CD14-positive monocyte (primary cell): ENCODE measurements at regions not wholly inside any gene's neighbourhood (a gene's known extent, or its start where the extent isn't known, plus 50 kb on each side); places are given as distances from the start of the nearest gene placed in this dataset.

Experiments
- DNase-seq, 3 donors: peaks; one replicate each; pipeline ENCODE4 v3.0.0-alpha.2; 2011 to 2022
- H2AFZ ChIP-seq: 2 replicates; pipeline ENCODE4 v1.6.0; 2012; ENCODE audit warnings: mild to moderate bottlenecking, low read depth, low read length, inconsistent platforms; ENCODE audit not compliant: insufficient read depth, poor library complexity, severe bottlenecking
- H3K27ac ChIP-seq, 2 donors: 1 replicate in 1 of 2; 2 replicates in 1 of 2; pipeline ENCODE4 v1.5.1; 2012 to 2013; ENCODE audit warnings: low read length in 2 of 2, control low read depth in 1 of 2, inconsistent platforms in 1 of 2, low read depth in 1 of 2, mild to moderate bottlenecking in 1 of 2
- H3K27me3 ChIP-seq, 2 donors: one replicate each; pipeline versions ENCODE4 v1.6.0 to v1.6.1; 2011 to 2013; ENCODE audit warnings: low read length in 2 of 2; ENCODE audit not compliant: control insufficient read depth in 2 of 2, insufficient read depth in 2 of 2
- H3K36me3 ChIP-seq, 2 donors: replicated peaks in 1 of 2; 1 replicate in 1 of 2; 2 replicates in 1 of 2; pipeline versions ENCODE4 v1.5.1 to v1.6.1; 2012 to 2013; ENCODE audit warnings: low read length in 2 of 2, control low read depth in 1 of 2, inconsistent platforms in 1 of 2, mild to moderate bottlenecking in 1 of 2; ENCODE audit not compliant: insufficient read depth in 2 of 2, control insufficient read depth in 1 of 2
- H3K4me1 ChIP-seq, 2 donors: 1 replicate in 1 of 2; 2 replicates in 1 of 2; pipeline versions ENCODE4 v1.5.1 to v1.6.1; 2012 to 2013; ENCODE audit warnings: low read length in 2 of 2, control low read depth in 1 of 2, inconsistent platforms in 1 of 2, mild to moderate bottlenecking in 1 of 2, moderate library complexity in 1 of 2; ENCODE audit not compliant: insufficient read depth in 2 of 2, control insufficient read depth in 1 of 2
- H3K4me2 ChIP-seq: replicated peaks from 2 replicates; pipeline ENCODE3; 2012; ENCODE audit warnings: low read length, moderate library complexity, mild to moderate bottlenecking; ENCODE audit not compliant: poor library complexity, severe bottlenecking; ENCODE audit errors: extremely low read depth
- H3K4me3 ChIP-seq, 3 experiments: fragments of 200-600 bp in 1 of 3; sonication (generic) in 1 of 3; replicated peaks in 1 of 3; 1 replicate in 2 of 3; 2 replicates in 1 of 3; pipeline ENCODE4 v1.5.1; 2011 to 2013; ENCODE audit warnings: low read length in 3 of 3, mild to moderate bottlenecking in 3 of 3, control low read depth in 2 of 3, low read depth in 2 of 3, inconsistent platforms in 1 of 3, moderate library complexity in 1 of 3
- H3K79me2 ChIP-seq: 2 replicates; pipeline ENCODE4 v1.6.0; 2012; ENCODE audit warnings: mild to moderate bottlenecking, control low read depth, inconsistent platforms, low read length, moderate library complexity; ENCODE audit not compliant: insufficient read depth
- H3K9ac ChIP-seq: 2 replicates; pipeline ENCODE4 v1.6.0; 2017; ENCODE audit warnings: low read length, mild to moderate bottlenecking; ENCODE audit not compliant: insufficient read depth, poor library complexity, severe bottlenecking
- H3K9me3 ChIP-seq, 2 donors: replicated peaks in 1 of 2; 1 replicate in 1 of 2; 2 replicates in 1 of 2; pipeline versions ENCODE4 v1.5.1 to v1.6.1; 2012 to 2013; ENCODE audit warnings: low read length in 2 of 2, control low read depth in 1 of 2; ENCODE audit not compliant: control insufficient read depth in 1 of 2, insufficient read depth in 1 of 2
- H4K20me1 ChIP-seq: 2 replicates; pipeline ENCODE4 v1.6.0; 2012; ENCODE audit warnings: mild to moderate bottlenecking, low read length, control low read depth, moderate library complexity; ENCODE audit not compliant: insufficient read depth
- H3K27ac Mint-ChIP-seq, 7 donors: one replicate each; pipeline ENCODE4 v1.8.0; 2020; ENCODE audit warnings: mild to moderate bottlenecking in 7 of 7, mixed read lengths in 7 of 7, moderate library complexity in 6 of 7, inconsistent platforms in 2 of 7
- H3K27me3 Mint-ChIP-seq, 3 donors: one replicate each; pipeline ENCODE4 v1.8.0; 2021 to 2022; ENCODE audit warnings: low read depth in 3 of 3, mild to moderate bottlenecking in 3 of 3, mixed read lengths in 3 of 3, moderate library complexity in 3 of 3, inconsistent platforms in 1 of 3
- H3K36me3 Mint-ChIP-seq, 2 donors: one replicate each; pipeline ENCODE4 v1.8.0; 2020; ENCODE audit warnings: mixed read lengths in 2 of 2, inconsistent platforms in 1 of 2, mild to moderate bottlenecking in 1 of 2
- H3K4me1 Mint-ChIP-seq: one replicate; pipeline ENCODE4 v1.8.0; 2020; ENCODE audit warnings: mild to moderate bottlenecking, mixed read lengths
- H3K4me3 Mint-ChIP-seq, 2 donors: one replicate each; pipeline ENCODE4 v1.8.0; 2020; ENCODE audit warnings: mild to moderate bottlenecking in 2 of 2, mixed read lengths in 2 of 2, moderate library complexity in 1 of 2
- H3K9me3 Mint-ChIP-seq, 7 donors: one replicate each; pipeline ENCODE4 v1.8.0; 2020 to 2022; ENCODE audit warnings: mixed read lengths in 7 of 7, mild to moderate bottlenecking in 6 of 7, moderate library complexity in 6 of 7, inconsistent platforms in 2 of 7
- WGBS: methylation state at CpG from one replicate; pipeline ENCODE4 v1.1.5; 2013; ENCODE audit warnings: missing lambda C conversion rate; ENCODE audit not compliant: insufficient coverage; 5-methylcytosine and 5-hydroxymethylcytosine counted together
- intact Hi-C, 2 donors: fragments of 100-400 bp; cut with micrococcal nuclease; formaldehyde crosslinking; loops; one replicate each; pipeline versions ENCODE4 v1.15.0 to v1.15.1; 2023
- TF ChIP-seq, protein P1 (sequence below): fragments of 200-600 bp; IDR thresholded peaks from one replicate; pipeline ENCODE4 v1.8.0; 2022; ENCODE audit warnings: antibody characterized with exemption, mild to moderate bottlenecking

DNA sequence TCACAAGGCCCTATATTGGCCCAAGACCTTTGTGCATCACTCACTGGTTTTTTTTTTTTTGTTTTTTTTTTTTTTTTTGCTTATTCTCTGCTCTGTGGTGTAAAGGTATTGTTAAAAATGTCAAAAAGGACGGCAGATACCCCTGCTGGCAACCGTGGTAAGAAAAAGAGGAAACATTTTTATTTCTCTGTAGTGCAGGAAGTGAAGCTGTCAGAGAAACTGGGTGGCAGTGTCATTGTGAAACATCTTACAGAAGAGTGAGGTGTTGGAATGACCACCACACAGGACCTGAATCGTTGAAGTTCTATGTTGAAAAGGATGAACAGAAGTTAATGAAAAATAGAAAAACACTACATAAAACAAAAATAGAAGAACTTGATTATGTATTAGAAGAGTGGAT is 346.4 kb downstream of the FGF9 start:
- H3K4me1 Mint-ChIP-seq = peaks cover 4% of the 10 kb centered on the region
- no peak overlapping the region for H3K4me3 Mint-ChIP-seq
- no peaks in the 10 kb centered on the region for H3K36me3 ChIP-seq
- H3K4me3 ChIP-seq = no peak overlapping the region
- intact Hi-C loops = no loop called here
- peaks cover 0 to 4% of the 10 kb centered on the region in 2 donors for H3K4me1 ChIP-seq
- H3K27me3 Mint-ChIP-seq = no peaks in the 10 kb centered on the region
- no peaks in the 10 kb centered on the region for H3K9me3 ChIP-seq
- no peaks in the 10 kb centered on the region for H3K36me3 Mint-ChIP-seq
- peaks cover 0 to 3% (median 0%) of the 10 kb centered on the region in 7 donors for H3K9me3 Mint-ChIP-seq
- no CpG with 5 or more reads among the region's 3 CpGs for WGBS
- no peak overlapping the region for H3K27ac Mint-ChIP-seq
- TF ChIP-seq, protein P1, sequence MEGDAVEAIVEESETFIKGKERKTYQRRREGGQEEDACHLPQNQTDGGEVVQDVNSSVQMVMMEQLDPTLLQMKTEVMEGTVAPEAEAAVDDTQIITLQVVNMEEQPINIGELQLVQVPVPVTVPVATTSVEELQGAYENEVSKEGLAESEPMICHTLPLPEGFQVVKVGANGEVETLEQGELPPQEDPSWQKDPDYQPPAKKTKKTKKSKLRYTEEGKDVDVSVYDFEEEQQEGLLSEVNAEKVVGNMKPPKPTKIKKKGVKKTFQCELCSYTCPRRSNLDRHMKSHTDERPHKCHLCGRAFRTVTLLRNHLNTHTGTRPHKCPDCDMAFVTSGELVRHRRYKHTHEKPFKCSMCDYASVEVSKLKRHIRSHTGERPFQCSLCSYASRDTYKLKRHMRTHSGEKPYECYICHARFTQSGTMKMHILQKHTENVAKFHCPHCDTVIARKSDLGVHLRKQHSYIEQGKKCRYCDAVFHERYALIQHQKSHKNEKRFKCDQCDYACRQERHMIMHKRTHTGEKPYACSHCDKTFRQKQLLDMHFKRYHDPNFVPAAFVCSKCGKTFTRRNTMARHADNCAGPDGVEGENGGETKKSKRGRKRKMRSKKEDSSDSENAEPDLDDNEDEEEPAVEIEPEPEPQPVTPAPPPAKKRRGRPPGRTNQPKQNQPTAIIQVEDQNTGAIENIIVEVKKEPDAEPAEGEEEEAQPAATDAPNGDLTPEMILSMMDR = no peak
- no peaks in the 10 kb centered on the region for H3K27me3 ChIP-seq
- DNase-seq = peak; percentile 24 to 57 (median 38)
- no peaks in the 10 kb centered on the region for H3K79me2 ChIP-seq
- H3K4me2 ChIP-seq = no peak overlapping the region
- H3K27ac ChIP-seq = no peak overlapping the region
- no peak overlapping the region for H2AFZ ChIP-seq
- no peak overlapping the region for H3K9ac ChIP-seq
- no peaks in the 10 kb centered on the region for H4K20me1 ChIP-seq

DNA sequence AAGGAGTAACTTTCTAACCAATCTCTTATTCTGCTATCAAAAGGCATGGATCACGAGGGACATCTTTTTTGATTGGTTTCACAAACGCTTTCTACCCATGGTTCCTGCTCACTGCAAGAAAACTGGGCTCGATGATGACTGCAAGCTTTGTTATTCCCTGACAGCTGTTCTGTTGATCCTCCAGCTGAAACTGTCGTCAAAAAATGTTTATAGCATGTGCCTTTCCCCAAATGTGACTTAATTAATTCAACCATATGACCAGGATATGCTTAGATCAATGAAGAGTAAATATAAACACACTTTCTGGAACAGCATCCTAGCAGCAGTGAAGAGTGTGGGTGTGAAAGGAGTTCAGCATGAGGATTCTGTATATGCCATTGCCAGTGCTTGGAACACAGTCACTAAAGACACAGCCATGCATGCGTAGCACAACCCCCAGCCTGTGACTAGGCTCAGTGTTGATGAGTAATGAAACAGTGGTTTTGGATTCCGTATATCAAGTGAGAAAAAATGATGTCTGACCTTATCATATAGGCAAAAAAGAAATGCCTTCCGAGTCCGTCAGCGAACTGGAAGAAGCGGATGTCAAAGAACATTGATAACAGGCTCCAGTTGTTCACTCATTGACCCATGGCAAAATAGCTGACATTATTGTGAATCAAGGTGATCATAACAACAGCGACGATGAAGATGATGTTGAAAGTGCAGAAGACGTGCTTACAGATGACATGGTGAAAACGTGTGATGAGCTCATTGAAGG is 347.4 kb downstream of the FGF9 start:
- intact Hi-C loops = no loop called here
- Histone ChIP-seq H3K9ac (no peak overlapping the region), H3K9me3 (no peaks in the 10 kb centered on the region), H3K4me2 (no peak overlapping the region), H3K36me3 (no peaks in the 10 kb centered on the region), H3K27ac (no peak overlapping the region), H3K4me1 (peaks cover 0 to 4% of the 10 kb centered on the region in 2 donors), H4K20me1 (no peaks in the 10 kb centered on the region), H3K27me3 (no peaks in the 10 kb centered on the region), H2AFZ (no peak overlapping the region), H3K4me3 (no peak overlapping the region), H3K79me2 (no peaks in the 10 kb centered on the region)
- H3K4me3 Mint-ChIP-seq = no peak overlapping the region
- TF ChIP-seq, protein P1 = no peak
- no peak overlapping the region for H3K27ac Mint-ChIP-seq
- DNase-seq = no peak
- peaks cover 0 to 3% (median 0%) of the 10 kb centered on the region in 7 donors for H3K9me3 Mint-ChIP-seq
- H3K4me1 Mint-ChIP-seq = peaks cover 4% of the 10 kb centered on the region
- H3K27me3 Mint-ChIP-seq = no peaks in the 10 kb centered on the region
- no peaks in the 10 kb centered on the region for H3K36me3 Mint-ChIP-seq
- WGBS = 93% methylated on average over 10 of the region's 14 CpGs
